ENCODE measurements at regions not wholly inside any gene's neighbourhood (a gene's known extent, or its start where the extent isn't known, plus 50 kb on each side); places are given as distances from the start of the nearest gene placed in this dataset.

GRCh38 chr6:66421570-66421969 lies 714.5 kb upstream of the EYS start:
- FAIRE-seq (no peak), DNase-seq (ENCODE audit: insufficient read length, low spot score) (peak; percentile 0)

- DNase-seq (ENCODE audit: insufficient read length, low spot score) (no peak), FAIRE-seq (no peak)
Observed at GRCh38 chr6:66418906-66419305, 711.9 kb upstream of the EYS start.

GRCh38 chr6:66403966-66404365 lies 696.9 kb upstream of the EYS start:
- DNase-seq (ENCODE audit: insufficient read length, low spot score) (no peak), FAIRE-seq (no peak)

- no peak for DNase-seq (ENCODE audit: insufficient read length, low spot score)
Observed at GRCh38 chr6:66402873-66403272, 695.8 kb upstream of the EYS start.

GRCh38 chr6:66396549-66396948 lies 689.5 kb upstream of the EYS start:
- no peak for FAIRE-seq
- no peak for DNase-seq (ENCODE audit: insufficient read length, low spot score)

More at GRCh38 chr6:66402873-66403272, 695.8 kb upstream of the EYS start:
- FAIRE-seq, result no peak

DNA sequence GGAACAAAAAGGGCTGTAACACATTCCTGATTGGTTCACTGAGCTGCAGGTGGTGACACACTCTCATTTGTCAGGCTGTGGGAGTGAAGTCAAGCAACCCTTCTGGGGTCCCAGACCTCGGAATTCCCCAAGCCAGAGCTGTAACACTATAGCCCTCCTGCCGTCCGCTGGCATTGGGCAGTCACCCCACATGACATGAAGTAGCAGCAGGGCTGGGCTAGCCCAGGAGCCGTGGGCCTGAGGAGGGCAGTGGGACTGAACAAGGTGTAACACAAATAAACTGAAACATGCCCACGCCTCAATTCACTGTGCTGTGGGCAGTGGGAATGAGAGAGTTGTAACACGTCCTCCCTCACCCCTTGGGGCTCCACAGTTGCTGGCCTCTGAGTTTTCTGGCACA lies 689.1 kb upstream of the EYS start:
- no peak for FAIRE-seq

DNA sequence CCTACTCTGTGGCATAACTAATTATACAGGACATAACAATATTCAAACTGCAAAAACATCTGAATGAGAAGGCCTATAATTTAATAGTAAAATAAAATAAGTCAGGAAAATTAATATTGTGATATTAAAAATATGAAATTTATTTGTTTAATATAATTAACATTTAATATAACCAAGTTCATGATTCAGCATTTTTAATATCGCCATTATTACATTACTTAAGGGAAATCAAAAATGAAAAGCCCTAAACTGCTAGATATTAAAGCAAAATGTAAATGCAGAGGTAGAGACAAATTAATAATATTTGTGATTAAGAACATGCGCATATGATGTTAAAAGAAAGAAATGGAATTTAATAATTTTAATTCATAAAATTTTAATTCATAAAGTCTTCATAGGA lies 683.4 kb upstream of the EYS start:
- FAIRE-seq, result no peak

More for the DNA sequence above, 689.1 kb upstream of the EYS start:
- DNase-seq (ENCODE audit: insufficient read length, low spot score), result no peak

DNA sequence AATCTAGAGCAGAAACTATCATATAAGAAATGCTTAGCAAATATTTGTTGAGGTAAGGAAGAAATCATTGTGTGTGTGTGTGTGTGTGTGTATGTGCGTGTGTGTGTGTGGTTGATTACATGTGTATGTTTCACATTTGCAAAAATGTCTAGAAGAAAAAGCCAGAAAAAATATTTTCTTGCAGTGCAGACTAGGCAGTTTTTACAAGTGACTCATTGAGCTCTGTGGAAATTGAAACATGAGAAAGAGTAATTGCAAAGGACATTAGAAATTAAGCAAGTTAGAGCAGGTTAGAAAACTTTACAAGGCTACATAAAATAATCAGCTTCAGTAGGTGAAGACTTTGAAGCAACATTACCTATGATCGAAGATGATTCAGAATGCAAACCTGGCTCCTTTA lies 669.0 kb upstream of the EYS start:
- FAIRE-seq, result no peak
- DNase-seq (ENCODE audit: insufficient read length, low spot score), result no peak

More for the DNA sequence above, 683.4 kb upstream of the EYS start:
- no peak for DNase-seq (ENCODE audit: insufficient read length, low spot score)

DNA sequence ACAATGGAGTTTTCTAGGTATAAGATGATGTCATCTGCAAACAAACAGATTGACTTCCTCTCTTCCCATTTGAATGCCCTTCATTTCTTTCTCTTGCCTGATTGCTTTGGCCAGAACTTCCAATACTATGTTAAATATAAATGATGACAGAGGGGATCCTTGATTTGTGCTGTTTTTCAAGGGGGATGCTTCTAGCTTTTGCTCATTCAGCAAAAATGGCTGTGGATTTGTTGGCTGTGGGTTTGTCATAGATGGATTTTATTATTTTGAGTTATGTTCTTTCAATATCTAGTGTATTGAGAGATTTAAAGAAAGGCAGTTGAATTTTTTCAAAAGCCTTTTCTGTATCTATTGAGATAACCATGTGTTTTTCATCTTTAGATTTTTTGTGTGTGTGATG lies 662.4 kb upstream of the EYS start:
- FAIRE-seq, result no peak

GRCh38 chr6:66362888-66363287 lies 655.9 kb upstream of the EYS start:
- no peak for DNase-seq (ENCODE audit: insufficient read length, low spot score)
- FAIRE-seq, result no peak

More for the DNA sequence above, 662.4 kb upstream of the EYS start:
- no peak for DNase-seq (ENCODE audit: insufficient read length, low spot score)

DNA sequence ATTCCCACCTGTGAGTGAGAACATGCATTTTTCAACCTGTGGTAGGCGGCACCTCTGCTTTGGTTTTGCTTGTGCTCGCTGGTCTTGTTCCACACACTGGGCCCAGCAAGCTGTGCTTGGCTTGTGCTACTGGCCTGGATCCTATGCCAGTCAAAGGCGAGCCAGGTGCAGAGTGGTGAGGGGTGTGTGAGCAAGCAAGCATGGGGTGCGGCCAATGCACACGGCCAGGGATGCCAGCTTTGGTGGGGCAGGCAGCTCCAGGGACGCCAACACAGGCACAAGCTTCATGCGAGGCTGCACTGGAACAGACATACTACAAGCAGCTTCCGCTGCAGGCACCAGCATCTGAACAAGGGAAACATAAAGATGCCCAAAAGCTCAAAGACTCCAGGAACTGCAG lies 654.9 kb upstream of the EYS start:
- no peak for DNase-seq (ENCODE audit: insufficient read length, low spot score)
- FAIRE-seq, result no peak

DNA sequence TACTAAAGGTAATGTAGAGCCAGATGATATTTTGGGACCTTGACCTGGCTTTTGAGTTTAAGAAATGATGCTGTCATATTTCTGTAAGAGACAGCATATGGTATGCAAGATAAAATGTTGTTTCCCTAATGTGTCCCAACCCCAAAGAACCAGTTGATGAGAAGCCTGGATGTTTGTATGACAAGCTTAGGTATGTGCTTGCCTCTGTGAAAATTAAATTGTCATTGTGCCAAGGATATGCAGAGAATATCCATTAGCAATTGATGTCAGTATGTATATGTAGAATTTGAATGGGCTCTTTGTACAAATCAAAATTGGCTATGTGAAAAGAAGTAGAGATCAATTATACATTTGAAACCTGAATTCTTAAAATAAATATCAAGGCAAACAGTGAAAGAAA lies 650.8 kb upstream of the EYS start:
- FAIRE-seq, result no peak
- no peak for DNase-seq (ENCODE audit: insufficient read length, low spot score)

DNA sequence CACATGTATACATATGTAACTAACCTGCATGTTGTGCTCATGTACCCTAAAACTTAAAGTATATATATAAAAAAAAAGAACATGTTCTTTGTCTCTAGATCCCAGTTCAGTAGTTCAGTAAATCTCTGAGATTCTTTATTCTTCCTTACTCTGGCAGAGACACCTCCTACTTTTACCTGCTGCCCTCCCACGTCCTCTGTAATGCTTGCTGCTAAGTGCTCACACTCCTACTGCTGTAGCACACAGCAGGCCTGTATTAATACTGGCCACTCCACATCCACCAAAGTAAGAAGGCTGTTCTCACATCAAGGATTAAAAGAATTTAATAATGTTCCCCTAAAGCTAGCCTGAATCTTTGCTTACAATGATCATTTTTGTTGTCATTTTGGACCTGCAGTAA lies 648.4 kb upstream of the EYS start:
- FAIRE-seq, result no peak

GRCh38 chr6:66344796-66345195 lies 637.8 kb upstream of the EYS start:
- FAIRE-seq, result no peak
- DNase-seq (ENCODE audit: insufficient read length, low spot score), result no peak

More for the DNA sequence above, 648.4 kb upstream of the EYS start:
- no peak for DNase-seq (ENCODE audit: insufficient read length, low spot score)

DNA sequence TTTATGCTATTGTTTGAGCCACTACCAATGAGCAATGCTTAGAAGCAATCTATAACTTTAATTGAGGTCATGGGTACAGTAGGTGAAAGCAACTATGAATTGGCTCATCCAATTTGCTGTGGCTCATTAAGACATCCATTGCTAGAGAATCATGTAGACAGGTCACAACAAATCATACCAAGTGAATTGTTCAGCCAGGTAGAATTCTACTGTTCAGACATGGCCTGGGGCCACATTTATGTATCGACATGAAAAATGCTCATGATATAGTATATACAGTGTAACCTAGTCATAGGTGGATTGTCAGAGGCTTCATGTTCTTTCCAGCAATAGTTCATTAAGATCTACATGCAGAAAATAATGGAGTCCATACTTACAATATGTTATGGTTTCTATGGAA lies 633.7 kb upstream of the EYS start:
- FAIRE-seq (no peak), DNase-seq (ENCODE audit: insufficient read length, low spot score) (no peak)

- DNase-seq (ENCODE audit: insufficient read length, low spot score), result peak; percentile 29
- no peak for FAIRE-seq
Observed at GRCh38 chr6:66336176-66336575, 629.1 kb upstream of the EYS start.

GRCh38 chr6:66328200-66328599 lies 621.2 kb upstream of the EYS start:
- FAIRE-seq (no peak), DNase-seq (ENCODE audit: insufficient read length, low spot score) (peak; percentile 26)

DNA sequence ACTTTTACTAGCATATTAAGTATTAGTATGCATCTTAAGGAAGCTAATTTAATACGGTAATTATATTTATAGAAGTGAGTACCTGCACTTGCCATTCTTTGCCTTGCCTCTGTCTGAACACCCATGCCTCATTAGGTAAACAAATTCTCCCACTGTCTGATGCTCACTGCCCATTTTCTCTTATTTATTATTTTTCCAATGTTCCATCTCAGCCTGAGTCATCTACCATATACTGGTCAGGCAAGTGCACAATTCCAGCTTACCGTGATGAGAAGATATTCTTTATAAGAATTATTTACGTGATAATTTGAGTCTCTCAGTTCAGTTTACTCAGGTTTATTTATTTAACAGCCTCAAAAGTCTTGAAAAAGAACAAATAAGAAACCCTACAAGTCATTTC lies 619.2 kb upstream of the EYS start:
- no peak for FAIRE-seq
- DNase-seq (ENCODE audit: insufficient read length, low spot score), result no peak

DNA sequence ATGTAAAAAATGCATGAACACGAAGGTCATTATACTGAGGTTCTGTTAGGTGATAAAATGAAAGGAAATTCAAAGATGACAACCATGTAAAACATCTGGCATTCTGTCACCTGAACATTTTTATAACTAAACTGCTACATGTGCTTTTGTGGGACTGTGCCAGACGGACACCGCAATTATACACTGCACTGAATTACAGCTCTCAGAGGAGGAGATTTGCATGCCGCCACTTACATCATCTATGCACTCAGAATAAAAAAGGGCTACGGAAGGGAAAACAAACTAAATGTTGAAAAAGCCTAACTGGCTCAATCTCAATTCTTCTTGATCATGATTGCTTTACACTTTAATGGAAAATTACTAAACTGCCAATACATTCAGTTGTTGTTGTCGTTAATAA lies 614.0 kb upstream of the EYS start:
- DNase-seq (ENCODE audit: insufficient read length, low spot score) (no peak), FAIRE-seq (no peak)

GRCh38 chr6:66307490-66307889 lies 600.5 kb upstream of the EYS start:
- DNase-seq (ENCODE audit: insufficient read length, low spot score), result no peak
- no peak for FAIRE-seq

GRCh38 chr6:66291905-66292304 lies 584.9 kb upstream of the EYS start:
- no peak for DNase-seq (ENCODE audit: insufficient read length, low spot score)
- no peak for FAIRE-seq

DNA sequence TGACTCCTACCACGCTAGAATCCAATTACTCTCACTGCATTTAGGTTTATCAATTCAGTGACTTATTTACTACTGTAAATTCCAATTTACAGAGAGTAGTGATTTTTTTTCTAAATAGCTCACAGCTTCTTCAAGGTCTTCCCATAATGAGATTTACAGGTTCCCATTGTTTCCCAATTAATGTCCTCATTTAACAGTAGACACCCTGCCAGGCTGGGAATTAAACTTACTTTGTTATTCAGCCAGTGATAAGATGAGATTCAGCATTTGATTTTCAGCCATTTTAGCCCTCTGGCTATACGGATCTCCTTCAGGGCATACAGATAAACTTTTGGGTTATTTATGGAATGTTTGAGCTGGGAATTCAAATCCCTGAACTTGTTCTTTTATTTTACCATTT lies 582.9 kb upstream of the EYS start:
- DNase-seq (ENCODE audit: insufficient read length, low spot score) (no peak), FAIRE-seq (no peak)

DNA sequence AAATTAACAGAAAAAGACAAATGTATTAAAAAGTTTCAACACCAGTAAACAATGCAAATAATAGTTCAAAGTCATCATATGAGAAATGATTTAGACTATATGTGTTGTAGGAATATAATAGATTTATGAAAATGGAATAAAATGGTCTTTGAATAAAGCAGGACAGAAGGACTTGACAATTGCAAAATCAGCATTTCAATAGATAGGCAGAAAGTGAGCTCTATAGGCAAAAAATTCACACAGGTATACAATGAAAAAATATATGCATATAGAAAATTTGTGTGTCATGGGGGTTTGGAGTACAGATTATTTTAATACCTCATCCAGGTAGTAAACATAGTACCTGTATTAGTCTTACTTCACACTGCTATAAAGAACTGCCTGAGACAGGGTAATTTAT lies 571.1 kb upstream of the EYS start:
- DNase-seq (ENCODE audit: insufficient read length, low spot score) (no peak), FAIRE-seq (no peak)

- no peak for FAIRE-seq
- no peak for DNase-seq (ENCODE audit: insufficient read length, low spot score)
Observed at GRCh38 chr6:66277400-66277799, 570.4 kb upstream of the EYS start.
